Muscle of arm (tissue), 1 donor: ENCODE measurements at regions not wholly inside any gene's neighbourhood (a gene's known extent, or its start where the extent isn't known, plus 50 kb on each side); places are given as distances from the start of the nearest gene placed in this dataset.

Experiments used
- DNase-seq: peaks from one replicate; pipeline ENCODE4 v3.0.0-alpha.2; 2013

- DNase-seq, result no peak
These were observed 780.2 kb upstream of the TBX3 start for GRCh38 chr12:115464111-115464581.

DNA sequence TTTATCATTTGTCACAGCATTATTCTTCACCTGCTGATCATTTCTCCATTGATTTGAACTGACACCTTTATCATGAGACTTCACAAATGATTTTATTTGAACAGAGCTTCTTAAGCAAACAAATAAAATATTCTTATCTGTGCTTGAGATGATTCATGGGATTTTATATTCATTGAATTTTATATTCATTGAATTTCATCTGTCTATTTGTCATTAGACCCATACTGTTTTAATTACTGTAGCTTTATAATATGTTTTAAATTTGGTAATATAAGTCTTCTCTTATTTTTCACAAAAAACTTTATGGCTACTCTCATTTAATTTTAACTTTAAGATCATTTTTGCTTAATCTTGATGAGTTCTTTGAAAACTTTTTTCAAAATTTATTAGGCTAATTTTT lies 777.4 kb upstream of the TBX3 start:
- DNase-seq, result no peak

GRCh38 chr12:115457798-115458197 lies 773.8 kb upstream of the TBX3 start:
- no peak for DNase-seq

GRCh38 chr12:115456946-115457689 lies 773.1 kb upstream of the TBX3 start:
- DNase-seq, result no peak

DNA sequence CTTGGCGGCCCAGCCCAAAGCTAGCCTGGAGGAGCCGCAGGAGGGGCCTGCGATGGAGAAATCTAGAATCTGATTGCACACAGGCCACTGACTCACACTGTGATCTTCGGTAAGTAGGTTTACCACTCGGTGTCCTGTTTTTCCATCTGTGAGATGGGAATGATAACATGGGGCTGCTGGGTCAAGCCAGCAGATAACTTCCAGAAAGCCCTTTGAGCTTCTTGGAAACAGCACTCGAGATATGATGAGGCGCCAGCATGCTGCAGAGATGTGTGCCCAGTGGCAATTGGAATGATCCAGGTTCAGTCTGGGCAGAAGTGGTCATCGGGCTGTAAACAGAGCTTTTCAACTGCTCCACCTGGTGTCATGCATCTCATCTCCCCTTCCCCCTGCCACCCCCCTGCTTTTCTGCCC lies 771.3 kb upstream of the TBX3 start:
- DNase-seq, result no peak

GRCh38 chr12:115452751-115453281 lies 768.8 kb upstream of the TBX3 start:
- DNase-seq, result no peak

DNA sequence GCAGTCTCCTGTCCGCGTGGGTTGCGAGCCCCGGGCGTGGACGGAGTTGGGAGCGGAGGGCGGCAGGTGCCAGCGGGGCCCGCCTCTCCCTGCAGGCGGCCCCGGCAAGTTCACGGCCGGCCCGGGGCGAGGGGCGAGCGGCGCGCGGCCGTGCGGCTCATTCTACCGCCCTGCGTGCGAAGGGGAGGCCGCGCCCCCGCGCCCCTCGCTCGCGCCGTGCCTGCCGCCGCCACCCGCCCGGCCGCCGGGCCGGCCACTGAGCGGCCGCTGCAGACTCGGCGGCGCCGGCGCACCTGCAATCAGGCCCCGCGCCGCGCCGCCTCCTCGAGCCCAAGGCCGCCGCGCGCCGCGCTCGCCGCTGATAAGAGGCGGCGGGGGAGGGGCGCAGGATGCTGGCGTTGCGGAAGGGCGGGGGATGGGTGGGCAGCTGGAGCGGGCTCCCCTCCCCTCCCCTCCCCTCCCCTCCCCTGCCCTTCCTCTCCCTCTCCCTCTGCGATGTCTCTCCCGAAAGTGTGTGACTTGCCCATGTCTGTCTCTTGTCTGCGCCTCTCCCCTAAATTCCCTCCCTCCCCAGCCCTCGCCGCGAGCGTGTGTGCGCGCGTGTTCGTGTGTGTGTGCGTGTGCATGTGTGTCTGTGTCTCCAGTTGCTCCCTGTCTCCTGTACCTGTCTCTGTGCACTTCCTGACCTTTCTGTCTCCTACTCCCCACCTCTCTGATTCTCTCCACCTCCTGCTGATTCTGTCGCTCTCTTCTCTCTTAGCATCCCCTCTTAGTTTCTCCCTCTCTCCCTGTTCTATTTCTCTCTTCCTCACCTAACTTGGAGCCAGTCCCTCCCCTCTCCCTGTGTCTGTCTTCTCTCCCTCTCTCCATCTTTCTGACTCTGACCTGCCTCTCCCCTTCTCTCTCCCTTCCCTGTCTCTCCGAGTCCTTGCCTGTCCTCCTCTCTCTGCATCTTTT lies 768.1 kb upstream of the TBX3 start:
- DNase-seq, result no peak

- no peak for DNase-seq
These were observed 767.3 kb upstream of the TBX3 start for GRCh38 chr12:115451151-115451779.

DNA sequence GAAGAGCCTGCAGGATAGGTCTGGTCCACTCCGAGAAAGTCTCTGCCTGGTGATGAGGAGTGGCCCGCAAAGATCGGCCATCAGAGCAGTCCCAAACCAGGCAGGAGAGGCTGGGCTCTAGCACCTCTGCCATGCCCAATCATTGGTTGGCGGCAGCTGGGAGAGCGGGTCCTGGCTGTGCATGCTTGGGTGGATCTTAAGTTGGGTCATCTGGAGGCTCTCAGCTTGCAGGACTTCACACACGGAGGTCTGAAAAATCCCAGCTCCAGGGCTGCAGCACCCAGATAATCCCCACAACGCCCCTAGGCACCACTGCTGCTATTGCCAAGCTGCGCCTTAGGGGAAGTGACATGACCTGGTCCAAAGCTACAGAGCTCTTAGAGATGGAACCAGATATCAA lies 766.7 kb upstream of the TBX3 start:
- no peak for DNase-seq

GRCh38 chr12:115450017-115450416 lies 766.0 kb upstream of the TBX3 start:
- no peak for DNase-seq

DNA sequence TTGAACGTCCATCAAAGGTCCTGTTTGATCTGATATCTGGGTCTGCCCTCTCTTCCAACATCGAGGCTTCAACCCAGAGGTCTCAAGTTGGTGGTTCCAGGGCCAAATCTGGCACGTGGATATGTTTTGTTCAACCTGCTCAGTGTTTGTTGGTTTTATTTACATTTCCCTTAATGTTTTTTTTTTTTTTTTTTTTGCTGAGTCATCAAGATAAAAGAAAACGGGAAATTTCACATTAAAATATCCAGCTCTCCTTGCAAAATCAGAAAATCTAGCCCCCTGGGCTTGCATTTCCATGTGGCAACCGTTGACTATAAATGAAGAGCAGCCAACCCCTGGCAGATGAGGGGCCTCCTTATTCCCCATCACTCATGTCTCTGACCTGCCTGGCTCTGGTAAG lies 765.6 kb upstream of the TBX3 start:
- DNase-seq, result no peak

DNA sequence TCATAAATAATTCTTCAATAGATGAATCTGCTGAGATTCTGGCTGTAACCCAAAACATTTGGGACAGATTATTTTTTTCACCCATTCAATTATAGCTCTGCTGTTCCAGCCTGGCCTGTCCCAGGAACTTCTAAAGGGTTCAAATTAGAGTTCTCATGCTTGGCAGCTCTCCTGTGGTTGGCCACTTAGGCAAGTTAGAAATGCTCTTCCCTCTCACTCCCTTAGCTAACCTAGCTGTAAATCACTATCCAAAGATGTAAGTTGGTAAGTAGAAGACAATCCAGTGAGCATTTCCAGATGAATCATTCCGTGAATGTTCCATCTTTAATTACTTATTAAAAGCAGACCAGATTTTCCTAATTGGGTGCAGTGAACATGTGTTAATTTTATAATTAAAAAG lies 760.4 kb upstream of the TBX3 start:
- no peak for DNase-seq

GRCh38 chr12:115443351-115443938 lies 759.5 kb upstream of the TBX3 start:
- DNase-seq, result no peak

DNA sequence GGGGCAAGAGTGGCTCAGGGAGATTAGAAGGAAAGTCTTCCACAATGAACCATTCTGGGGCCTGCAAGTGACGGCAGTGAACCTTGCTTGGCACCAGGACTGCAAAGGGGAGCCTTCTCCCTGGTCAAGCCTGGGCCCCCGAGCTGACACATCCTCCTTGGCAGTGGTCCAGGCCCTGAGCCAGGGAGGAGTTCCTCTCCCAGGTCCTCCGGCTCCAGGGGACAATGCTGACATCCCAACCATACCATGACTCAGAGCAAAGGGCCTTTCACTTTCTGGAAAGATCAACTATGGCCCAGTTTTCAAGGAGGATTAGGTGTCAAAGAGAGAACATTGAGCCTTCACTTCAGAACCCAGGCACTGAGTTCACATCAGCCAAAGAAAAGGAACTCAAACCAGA lies 756.5 kb upstream of the TBX3 start:
- no peak for DNase-seq

GRCh38 chr12:115439008-115439601 lies 755.1 kb upstream of the TBX3 start:
- no peak for DNase-seq

- DNase-seq, result no peak
These were observed 754.3 kb upstream of the TBX3 start for GRCh38 chr12:115438314-115438713.

GRCh38 chr12:115437061-115437567 lies 753.1 kb upstream of the TBX3 start:
- no peak for DNase-seq

- DNase-seq, result no peak
These were observed 749.1 kb upstream of the TBX3 start for GRCh38 chr12:115433014-115433634.

DNA sequence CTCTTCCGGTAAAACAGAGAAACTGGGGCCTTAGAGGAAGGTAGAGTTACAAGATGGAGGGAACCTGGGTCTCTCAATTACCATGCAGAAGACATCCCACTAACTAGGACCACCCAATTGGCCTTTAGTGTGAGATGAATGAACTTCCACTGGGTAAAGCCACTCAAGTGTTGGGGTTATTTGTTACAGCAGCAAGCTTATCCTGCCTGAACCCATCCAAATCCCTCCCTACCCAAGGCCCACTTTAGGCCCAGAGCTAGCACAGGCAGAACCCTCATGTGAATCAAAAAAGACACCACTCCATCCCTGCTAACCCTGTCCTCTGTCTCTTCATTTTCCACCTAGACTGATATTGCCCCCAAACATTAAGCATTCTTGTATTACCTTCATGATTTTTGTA lies 746.7 kb upstream of the TBX3 start:
- DNase-seq, result no peak

GRCh38 chr12:115426732-115427131 lies 742.8 kb upstream of the TBX3 start:
- DNase-seq, result no peak

DNA sequence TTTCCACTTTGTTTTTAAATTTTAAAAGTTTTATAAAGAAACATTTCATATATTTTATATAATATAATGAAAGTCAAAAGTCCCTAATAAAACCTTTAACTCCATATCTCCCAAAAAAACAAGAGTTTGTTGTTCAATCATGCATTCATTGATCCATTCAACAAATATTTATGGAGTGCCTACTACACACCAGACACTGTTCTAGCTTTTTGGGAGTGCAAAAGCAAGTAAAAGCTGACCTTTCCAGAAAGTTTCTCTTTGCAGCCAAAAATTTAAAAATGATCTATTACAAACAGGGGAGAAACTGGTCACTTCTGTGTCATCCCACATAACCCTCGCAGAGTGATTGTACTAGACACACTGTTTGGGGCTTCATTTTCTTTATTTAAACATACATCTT lies 740.0 kb upstream of the TBX3 start:
- no peak for DNase-seq
